CD4-positive, alpha-beta T cell treated with Interleukin-1 beta for 1 hour (primary cell): ENCODE measurements at regions not wholly inside any gene's neighbourhood (a gene's known extent, or its start where the extent isn't known, plus 50 kb on each side); places are given as distances from the start of the nearest gene placed in this dataset.

Experiments used
- DNase-seq, 2 donors: peaks; one replicate each; pipeline ENCODE4 v3.0.0-alpha.2; 2020 to 2022

- DNase-seq = no peak
These were observed 166.8 kb downstream of the ETV1 start for GRCh38 chr7:13822678-13823077.

- DNase-seq = no peak
These were observed 162.7 kb downstream of the ETV1 start for GRCh38 chr7:13826752-13827151.

- DNase-seq = no peak
These were observed 161.8 kb downstream of the ETV1 start for GRCh38 chr7:13827716-13828115.

- no peak for DNase-seq
These were observed 160.2 kb downstream of the ETV1 start for GRCh38 chr7:13829231-13829630.

GRCh38 chr7:13829914-13830900, 159.3 kb downstream of the ETV1 start:
- DNase-seq = no peak

GRCh38 chr7:13832346-13832745, 157.1 kb downstream of the ETV1 start:
- no peak for DNase-seq

- no peak for DNase-seq
These were observed 155.1 kb downstream of the ETV1 start for GRCh38 chr7:13834328-13834761.

GRCh38 chr7:13835442-13835841, 154.0 kb downstream of the ETV1 start:
- no peak for DNase-seq

GRCh38 chr7:13839063-13839462, 150.4 kb downstream of the ETV1 start:
- no peak for DNase-seq
